Fibroblast of lung (primary cell): ENCODE measurements at regions not wholly inside any gene's neighbourhood (a gene's known extent, or its start where the extent isn't known, plus 50 kb on each side); places are given as distances from the start of the nearest gene placed in this dataset.

Source experiments
- CTCF ChIP-seq, 2 donors: IDR thresholded peaks in 1 of 2; conservative IDR thresholded peaks in 1 of 2; 1 replicate in 1 of 2; 2 replicates in 1 of 2; pipeline ENCODE4 v1.5.1; 2011 to 2012; ENCODE audit warnings: low read length in 2 of 2, control low read depth in 1 of 2, inconsistent platforms in 1 of 2, low read depth in 1 of 2, mild to moderate bottlenecking in 1 of 2
- EZH2 ChIP-seq: IDR thresholded peaks from 2 replicates; pipeline ENCODE4 v1.5.1; 2012; ENCODE audit warnings: low read length, control low read depth, mild to moderate bottlenecking; ENCODE audit errors: missing control alignments

DNA sequence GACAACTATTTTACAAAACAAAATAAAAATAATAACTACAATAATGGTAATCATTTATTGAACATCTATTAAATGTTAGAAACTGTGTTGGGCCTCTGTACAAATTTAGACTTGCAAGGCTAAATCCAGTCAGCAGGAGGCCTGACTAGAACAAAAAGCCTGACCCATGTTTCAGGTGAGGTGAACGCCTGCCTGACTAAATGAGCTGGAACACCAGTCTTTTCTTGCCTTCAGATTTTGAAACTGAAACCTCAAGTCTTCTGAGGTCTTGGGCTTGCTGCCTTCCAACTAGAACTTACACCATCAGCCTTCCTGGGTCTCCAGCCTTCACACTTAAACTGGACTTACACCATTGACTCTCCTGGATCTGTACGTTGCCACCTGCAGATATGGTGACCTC is 706.9 kb downstream of the TBL1XR1 start:
- TF ChIP-seq CTCF (conservative IDR thresholded peaks at IDR 0.05 in 1 of 2, IDR thresholded peaks at IDR 0.05 in 1 of 2; ENCODE audit: low read depth in 1 of 2, low read length in 2 of 2) (no peak), EZH2 (no peak)
